GM19324 (cell line): ENCODE measurements at regions not wholly inside any gene's neighbourhood (a gene's known extent, or its start where the extent isn't known, plus 50 kb on each side); places are given as distances from the start of the nearest gene placed in this dataset.
"Not testable (repeated sequence)": the region's sequence is repeated elsewhere in the genome, so short reads cannot be mapped to it uniquely, and the experiment has no call there.

ENCODE experiments used
- ATAC-seq: cut with Tn5 transposase; IDR thresholded peaks from one replicate; pipeline ENCODE4 v1.9.1; 2021; ENCODE audit warnings: mild to moderate bottlenecking, moderate library complexity; ENCODE audit not compliant: unreplicated experiment, low FRiP score

GRCh38 chr1:219324629-219325367 lies 151.1 kb downstream of the LYPLAL1 start:
- ATAC-seq, result no peak

DNA sequence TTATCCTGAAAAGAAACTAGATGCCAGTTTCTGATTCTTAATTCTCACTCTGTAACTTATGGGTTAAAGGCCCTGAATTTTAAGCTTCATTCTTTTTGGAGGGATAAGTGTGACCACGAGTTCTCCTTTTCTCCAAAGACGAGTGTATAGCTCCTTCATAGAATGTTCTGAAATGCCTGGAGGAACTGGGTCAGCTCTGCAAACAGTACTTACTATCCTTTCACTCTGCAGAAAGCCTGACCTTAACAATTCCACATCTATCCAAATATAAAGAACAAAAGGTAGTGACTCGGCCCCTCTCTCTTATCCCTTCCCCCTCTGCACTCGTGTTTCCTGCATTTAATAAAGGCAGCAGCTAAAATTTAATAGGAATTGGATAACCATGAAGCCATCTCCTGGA lies 150.5 kb downstream of the LYPLAL1 start:
- ATAC-seq, result no peak

GRCh38 chr1:219323426-219323825 lies 149.7 kb downstream of the LYPLAL1 start:
- no peak for ATAC-seq

GRCh38 chr1:219322766-219323165 lies 149.1 kb downstream of the LYPLAL1 start:
- ATAC-seq, result no peak

- ATAC-seq, result not testable (repeated sequence)
Observed at GRCh38 chr1:219320563-219320962, 146.9 kb downstream of the LYPLAL1 start.

DNA sequence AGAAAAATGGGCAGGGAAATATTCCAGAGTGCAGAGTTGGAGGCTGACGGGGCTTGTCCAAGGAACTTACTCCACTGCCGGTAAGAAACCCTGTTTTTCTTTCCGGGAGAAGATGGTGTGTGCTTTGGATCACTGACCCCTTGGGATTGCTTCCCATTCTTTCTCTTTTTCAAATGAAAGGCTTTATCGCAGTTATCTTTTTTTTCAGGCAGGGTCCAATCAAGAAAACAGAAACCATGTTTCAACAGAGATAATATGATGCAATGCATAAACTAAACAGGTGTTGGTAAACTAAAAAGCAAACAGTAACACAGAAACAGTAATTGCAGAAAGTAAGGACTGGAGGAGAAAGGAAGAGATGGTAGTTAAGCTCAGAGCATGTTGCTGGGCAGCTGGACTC lies 145.1 kb downstream of the LYPLAL1 start:
- no peak for ATAC-seq

DNA sequence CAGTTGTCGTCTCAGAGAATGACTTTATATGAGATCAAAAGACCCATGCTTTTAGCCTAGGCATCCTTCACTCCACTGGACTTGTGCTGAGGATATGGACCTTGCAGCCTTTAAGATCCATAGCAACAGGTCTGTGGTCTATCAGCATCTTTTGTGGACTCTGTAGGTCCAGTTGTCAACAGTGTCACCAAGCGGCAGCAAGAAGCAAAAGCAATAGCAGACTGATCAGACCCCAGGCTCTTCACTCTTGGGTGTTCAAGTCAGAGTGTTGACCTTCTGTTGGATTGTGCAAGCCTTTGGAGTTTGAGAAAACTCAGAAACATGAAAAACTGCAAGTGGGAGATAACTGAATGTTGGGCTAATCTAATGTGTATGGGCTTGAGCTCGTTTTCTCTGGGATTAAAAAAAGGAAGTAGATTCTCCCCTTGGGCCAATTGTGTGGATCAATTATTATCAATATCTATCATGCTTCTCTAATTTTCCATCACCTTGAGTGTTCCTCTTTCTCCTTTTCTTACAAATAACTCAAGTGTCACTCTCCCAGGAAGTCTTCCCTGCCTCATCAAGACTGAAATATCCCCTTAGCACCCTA lies 144.2 kb downstream of the LYPLAL1 start:
- ATAC-seq, result no peak

- no peak for ATAC-seq
Observed at GRCh38 chr1:219316066-219316465, 142.4 kb downstream of the LYPLAL1 start.

GRCh38 chr1:219313961-219314360 lies 140.3 kb downstream of the LYPLAL1 start:
- no peak for ATAC-seq

DNA sequence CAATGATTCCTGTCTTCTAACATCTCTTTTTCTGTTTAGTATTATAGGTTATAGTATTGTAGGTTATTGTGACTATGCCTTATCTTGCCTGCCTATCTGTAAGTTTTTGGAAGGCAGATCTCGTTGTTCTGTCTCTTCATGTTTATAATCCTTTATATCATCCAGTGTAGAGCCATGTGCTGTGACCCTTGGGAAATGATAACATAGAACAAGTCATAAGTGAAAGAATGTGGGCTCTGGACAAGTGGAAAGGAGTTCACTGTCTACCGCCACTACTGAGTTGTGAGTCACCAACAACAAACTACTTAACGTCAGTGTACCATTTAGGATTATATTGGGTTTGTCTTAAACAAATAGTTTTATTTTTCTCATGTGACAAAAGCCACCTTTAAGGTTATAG lies 139.3 kb downstream of the LYPLAL1 start:
- ATAC-seq, result no peak

GRCh38 chr1:219310181-219310728 lies 136.6 kb downstream of the LYPLAL1 start:
- ATAC-seq, result no peak

DNA sequence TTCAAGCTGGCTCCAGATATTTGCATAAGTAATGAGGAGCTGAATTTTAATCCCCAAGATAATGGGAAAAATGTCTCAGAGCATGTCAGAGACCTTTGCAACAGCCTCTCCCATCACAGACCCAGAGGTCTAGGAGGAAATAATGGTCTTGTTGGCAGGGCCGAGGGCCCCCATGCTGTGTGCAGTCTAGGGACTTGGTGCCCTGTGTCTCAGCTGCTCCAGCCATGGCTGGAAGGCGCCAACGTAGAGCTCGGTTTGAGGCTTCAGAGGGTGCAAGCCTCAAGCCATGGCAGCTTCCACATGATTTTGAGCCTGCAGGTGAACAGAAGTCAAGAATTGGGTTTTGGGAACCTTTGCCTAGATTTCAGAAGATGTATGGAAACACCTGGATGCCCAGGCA lies 134.7 kb downstream of the LYPLAL1 start:
- no peak for ATAC-seq

DNA sequence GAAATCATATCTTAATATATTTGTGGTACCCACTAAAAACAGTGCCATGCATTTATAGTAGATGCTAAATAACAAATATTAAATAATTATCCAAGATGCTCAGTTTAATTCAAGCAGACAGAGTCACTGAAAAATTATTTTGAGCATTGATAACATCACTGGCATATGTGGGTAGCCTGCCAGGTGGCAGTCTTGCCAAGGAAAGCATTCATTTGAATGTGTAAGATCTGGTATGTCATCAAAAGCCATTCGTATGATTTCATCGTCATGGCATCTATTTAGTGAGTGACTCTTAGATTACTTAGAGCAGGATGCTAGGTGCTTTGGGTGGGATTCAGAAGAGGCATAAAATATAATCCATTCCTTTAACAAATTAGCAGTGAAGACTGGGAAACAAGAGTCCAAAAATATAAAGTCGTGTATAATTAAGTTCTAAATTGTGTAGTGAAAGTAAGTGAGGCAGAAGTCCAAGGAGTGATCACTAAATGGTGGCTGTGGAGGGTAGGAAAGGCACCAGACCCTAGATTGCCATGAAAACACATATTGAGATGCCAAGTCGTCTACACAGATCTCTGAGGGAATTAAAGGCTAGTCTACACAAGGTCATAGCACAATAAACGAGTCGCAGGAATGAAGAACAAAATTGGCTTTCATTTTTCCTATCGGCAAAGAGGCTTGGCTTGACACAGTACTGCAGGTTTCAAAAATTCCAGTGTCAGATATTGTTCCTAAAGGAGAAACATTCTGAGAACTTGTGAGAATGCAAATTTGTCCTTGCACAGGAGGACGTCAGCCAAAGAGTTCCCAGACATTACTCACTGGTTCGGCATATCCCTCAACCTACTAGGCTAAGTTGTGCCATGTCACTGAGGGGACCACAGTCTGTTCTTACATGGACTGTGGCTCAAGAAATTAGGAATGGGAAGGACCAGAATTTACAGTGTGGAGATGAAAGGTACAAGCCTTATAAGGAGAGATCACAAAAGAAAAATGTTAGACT lies 130.8 kb downstream of the LYPLAL1 start:
- ATAC-seq, result no peak

DNA sequence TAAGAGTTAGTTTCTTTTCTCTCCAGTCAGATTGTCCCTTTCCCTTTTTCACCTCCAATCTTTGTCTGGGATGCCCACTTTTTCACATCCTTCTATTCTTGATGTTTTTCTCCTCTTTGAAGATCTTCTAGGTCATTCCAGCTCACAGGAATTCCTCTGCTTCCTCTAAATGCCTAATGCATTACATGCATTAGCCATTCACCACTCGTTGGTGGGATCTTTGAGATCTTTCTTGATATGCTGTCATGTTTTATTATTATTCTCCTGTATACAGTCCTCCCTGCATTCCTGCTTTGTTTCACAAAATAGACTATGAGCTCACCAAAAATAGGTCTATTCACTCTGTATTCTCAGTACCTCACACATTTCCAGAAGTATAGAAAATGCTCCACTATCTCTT lies 129.0 kb downstream of the LYPLAL1 start:
- ATAC-seq, result no peak

DNA sequence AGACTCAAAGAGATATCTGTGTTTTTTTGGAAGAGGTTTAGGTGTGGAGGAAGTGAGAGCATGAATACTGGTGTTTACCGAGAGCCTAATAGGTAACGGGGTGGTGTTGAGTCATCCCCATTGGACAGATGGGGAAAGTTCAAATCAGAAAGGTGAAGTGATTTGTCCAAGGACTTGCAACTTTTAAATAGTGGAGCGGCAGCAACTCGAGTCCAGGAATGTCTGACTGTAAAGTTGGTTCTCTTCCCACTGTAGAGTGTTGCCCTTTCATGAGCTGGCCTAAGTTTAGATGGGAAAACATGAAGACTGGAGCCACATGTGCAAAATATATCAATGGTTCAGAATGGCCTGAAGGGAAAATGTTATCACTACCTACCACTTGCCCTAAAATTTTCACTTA lies 125.7 kb downstream of the LYPLAL1 start:
- no peak for ATAC-seq

GRCh38 chr1:219298571-219299148 lies 125.0 kb downstream of the LYPLAL1 start:
- no peak for ATAC-seq

- ATAC-seq, result no peak
Observed at GRCh38 chr1:219296430-219297355, 123.0 kb downstream of the LYPLAL1 start.

DNA sequence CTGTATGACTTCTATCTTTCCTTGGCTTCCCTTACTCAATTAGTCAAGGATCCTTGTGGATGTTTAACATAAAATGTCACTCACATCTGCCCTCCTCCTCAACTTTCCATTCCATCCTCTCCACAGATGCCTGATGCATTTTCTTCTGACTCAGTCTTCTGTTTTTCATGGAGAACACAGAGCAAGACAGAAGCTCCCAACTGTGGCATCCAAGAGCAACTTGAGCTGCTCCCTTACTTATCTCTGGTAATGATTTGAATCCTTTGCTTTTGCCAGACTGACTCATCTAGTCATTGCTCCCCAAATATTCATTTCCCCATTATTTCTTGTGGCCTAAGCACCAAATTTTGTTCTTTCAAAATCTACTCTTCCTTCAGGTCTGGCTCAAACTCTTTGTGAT lies 120.6 kb downstream of the LYPLAL1 start:
- ATAC-seq, result no peak

DNA sequence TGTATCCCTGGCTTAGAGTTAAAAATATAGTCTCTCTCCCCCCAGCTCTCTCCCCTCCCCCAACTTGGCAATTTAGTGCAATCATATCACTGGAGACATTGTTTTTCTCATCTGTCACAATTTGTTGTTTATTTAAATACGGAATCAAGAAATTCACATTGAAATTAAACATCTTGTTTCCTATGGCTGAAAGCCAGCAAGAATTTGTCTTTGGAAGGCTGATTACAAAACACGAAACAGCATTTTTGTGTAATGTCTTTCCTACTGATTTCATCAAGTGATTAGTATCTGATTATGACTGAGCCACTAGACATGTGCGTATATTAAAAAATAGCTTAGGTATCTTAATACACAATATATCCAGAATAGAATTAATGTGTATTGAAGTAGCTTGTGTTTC lies 119.7 kb downstream of the LYPLAL1 start:
- ATAC-seq, result no peak
